Lung (tissue), 11 donors: ENCODE measurements at regions not wholly inside any gene's neighbourhood (a gene's known extent, or its start where the extent isn't known, plus 50 kb on each side); places are given as distances from the start of the nearest gene placed in this dataset.
"Not testable (repeated sequence)": the region's sequence is repeated elsewhere in the genome, so short reads cannot be mapped to it uniquely, and the experiment has no call there.

Experiments used
- ATAC-seq: fragments of 200-7000 bp; cut with Tn5 transposase; one replicate; pipeline ENCODE4 v1.9.1; 2020; ENCODE audit warnings: moderate number of reproducible peaks; ENCODE audit not compliant: insufficient read depth, low FRiP score
- DNase-seq, 3 donors: peaks; one replicate each; pipeline ENCODE4 v3.0.0-alpha.2; 2013 to 2017
- H3K27ac ChIP-seq, 2 donors: one replicate each; pipeline ENCODE4 v1.5.1; 2013; ENCODE audit warnings: mild to moderate bottlenecking in 2 of 2, moderate library complexity in 2 of 2, control low read depth in 1 of 2, inconsistent platforms in 1 of 2, low read depth in 1 of 2, low read length in 1 of 2
- H3K27me3 ChIP-seq, 3 donors: one replicate each; pipeline ENCODE4 v1.5.1; 2013; ENCODE audit warnings: low read length in 2 of 3; ENCODE audit not compliant: control insufficient read depth in 3 of 3, insufficient read depth in 3 of 3
- H3K36me3 ChIP-seq, 4 donors: one replicate each; pipeline ENCODE4 v1.5.1; 2013; ENCODE audit warnings: low read length in 4 of 4, mild to moderate bottlenecking in 1 of 4, moderate library complexity in 1 of 4; ENCODE audit not compliant: control insufficient read depth in 4 of 4, insufficient read depth in 4 of 4
- H3K4me1 ChIP-seq, 5 donors: one replicate each; pipeline ENCODE4 v1.5.1; 2013; ENCODE audit warnings: low read length in 5 of 5, mild to moderate bottlenecking in 2 of 5, moderate library complexity in 1 of 5; ENCODE audit not compliant: control insufficient read depth in 5 of 5, insufficient read depth in 5 of 5
- H3K4me3 ChIP-seq: one replicate; pipeline ENCODE4 v1.5.1; 2013; ENCODE audit warnings: mild to moderate bottlenecking, control low read depth, moderate library complexity
- H3K9ac ChIP-seq, 2 donors: one replicate each; pipeline ENCODE4 v1.5.1; 2013; ENCODE audit warnings: low read length in 2 of 2, control low read depth in 1 of 2; ENCODE audit not compliant: insufficient read depth in 1 of 2
- H3K9me3 ChIP-seq, 4 donors: one replicate each; pipeline ENCODE4 v1.5.1; 2013; ENCODE audit warnings: low read length in 3 of 4, mild to moderate bottlenecking in 1 of 4, moderate library complexity in 1 of 4; ENCODE audit not compliant: control insufficient read depth in 4 of 4, insufficient read depth in 3 of 4
- WGBS, 2 donors: extraction: QIAGEN DNeasy Blood & Tissue Kit; methylation state at CpG; one replicate each; pipeline ENCODE4 v1.1.7; 2013; 5-methylcytosine and 5-hydroxymethylcytosine counted together
- TF ChIP-seq, protein P1 (sequence below): IDR thresholded peaks from 2 replicates; pipeline ENCODE4 v1.5.1; 2012; ENCODE audit warnings: mild to moderate bottlenecking; ENCODE audit errors: control extremely low read depth, extremely low read depth
- donor health status: control.
- donor health status: control.
- donor health status: Bipolar disorder and iron deficiency.
- donor health status: healthy.
- donor health status: DM: yes; HTN: yes; CAD: no.

DNA sequence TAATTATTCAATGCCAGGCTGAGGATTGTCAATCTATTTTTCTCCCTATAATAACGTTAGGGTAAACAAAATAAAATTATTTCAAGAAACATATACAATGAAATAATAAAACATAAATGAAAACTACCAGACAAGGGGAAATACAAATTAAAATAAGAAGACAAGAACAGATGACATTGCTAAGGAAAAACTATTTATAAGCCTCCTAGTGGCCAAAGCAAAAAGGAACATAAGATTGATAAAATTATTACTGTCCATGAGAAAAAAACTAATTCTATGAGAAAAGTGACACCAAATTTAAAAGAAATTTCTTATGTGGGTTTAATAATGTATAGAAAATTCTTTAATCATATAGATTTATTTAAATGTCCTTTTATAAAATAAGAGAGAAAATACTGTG, 294.7 kb downstream of the TTC6 start:
- ATAC-seq (no peak), DNase-seq (no peak)
- H3K27ac ChIP-seq = no peak overlapping the region
- H3K27me3 ChIP-seq = no peaks in the 10 kb centered on the region
- H3K36me3 ChIP-seq = no peaks in the 10 kb centered on the region
- H3K9ac ChIP-seq = no peak overlapping the region
- H3K9me3 ChIP-seq = peaks cover 0 to 5% (median 0%) of the 10 kb centered on the region in 4 donors
- no peak overlapping the region for H3K4me3 ChIP-seq
- WGBS, 2 donors = 63 to 70% methylated on average over 1 of the region's 1 CpG
- peaks cover 0 to 10% (median 0%) of the 10 kb centered on the region in 5 donors for H3K4me1 ChIP-seq
- TF ChIP-seq, protein P1, sequence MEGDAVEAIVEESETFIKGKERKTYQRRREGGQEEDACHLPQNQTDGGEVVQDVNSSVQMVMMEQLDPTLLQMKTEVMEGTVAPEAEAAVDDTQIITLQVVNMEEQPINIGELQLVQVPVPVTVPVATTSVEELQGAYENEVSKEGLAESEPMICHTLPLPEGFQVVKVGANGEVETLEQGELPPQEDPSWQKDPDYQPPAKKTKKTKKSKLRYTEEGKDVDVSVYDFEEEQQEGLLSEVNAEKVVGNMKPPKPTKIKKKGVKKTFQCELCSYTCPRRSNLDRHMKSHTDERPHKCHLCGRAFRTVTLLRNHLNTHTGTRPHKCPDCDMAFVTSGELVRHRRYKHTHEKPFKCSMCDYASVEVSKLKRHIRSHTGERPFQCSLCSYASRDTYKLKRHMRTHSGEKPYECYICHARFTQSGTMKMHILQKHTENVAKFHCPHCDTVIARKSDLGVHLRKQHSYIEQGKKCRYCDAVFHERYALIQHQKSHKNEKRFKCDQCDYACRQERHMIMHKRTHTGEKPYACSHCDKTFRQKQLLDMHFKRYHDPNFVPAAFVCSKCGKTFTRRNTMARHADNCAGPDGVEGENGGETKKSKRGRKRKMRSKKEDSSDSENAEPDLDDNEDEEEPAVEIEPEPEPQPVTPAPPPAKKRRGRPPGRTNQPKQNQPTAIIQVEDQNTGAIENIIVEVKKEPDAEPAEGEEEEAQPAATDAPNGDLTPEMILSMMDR = no peak

DNA sequence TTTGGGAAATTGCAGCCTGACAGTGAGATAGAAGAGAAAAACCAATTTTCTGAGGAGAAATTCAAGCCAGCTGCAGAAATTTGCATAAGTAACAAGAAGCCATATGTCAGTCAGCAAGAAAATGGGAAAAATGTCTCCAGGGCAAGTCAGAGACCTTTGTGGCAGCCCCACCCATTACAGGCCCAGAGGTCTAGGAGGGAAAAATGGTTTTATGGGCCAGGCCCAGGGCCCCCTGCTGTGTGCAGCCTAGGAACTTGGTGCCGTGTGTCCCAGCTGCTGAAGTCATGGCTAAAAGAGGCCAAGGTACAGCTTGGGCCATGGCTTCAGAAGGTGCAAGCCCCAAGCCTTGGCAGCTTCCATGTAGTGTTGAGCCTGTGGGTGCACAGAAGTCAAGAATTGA, 296.1 kb downstream of the TTC6 start:
- WGBS, 2 donors = 89 to 94% methylated on average over 1 of the region's 1 CpG
- H3K27ac ChIP-seq, ATAC-seq, H3K9ac ChIP-seq, H3K9me3 ChIP-seq, H3K27me3 ChIP-seq, DNase-seq, H3K36me3 ChIP-seq, H3K4me3 ChIP-seq: not testable (repeated sequence)
- peaks cover 0 to 10% (median 0%) of the 10 kb centered on the region in 5 donors for H3K4me1 ChIP-seq

DNA sequence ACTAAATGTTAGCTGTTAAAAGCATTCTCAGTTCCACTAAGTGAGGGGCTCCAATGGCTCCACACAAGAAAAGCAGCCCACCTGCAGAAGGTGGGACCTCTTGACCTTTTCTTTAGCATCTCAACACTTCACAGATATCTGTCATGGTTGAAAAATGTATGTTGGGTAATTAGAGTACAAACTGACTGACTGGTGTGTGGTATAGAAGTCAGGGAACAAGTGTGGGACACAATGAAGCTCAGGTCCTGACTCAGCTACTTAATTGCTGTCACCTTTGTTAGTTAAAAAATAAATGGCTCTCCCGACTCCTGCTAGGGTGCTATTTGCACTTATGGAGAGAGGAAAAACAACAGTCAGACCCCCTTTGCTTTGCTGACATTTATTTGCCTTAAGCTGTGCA, 299.0 kb downstream of the TTC6 start:
- no peak for DNase-seq
- peaks cover 0 to 4% (median 0%) of the 10 kb centered on the region in 5 donors for H3K4me1 ChIP-seq
- ATAC-seq = no peak
- H3K27ac ChIP-seq = no peak overlapping the region
- H3K4me3 ChIP-seq = no peak overlapping the region
- H3K9ac ChIP-seq = no peak overlapping the region
- TF ChIP-seq, protein P1 = no peak
- H3K36me3 ChIP-seq = no peaks in the 10 kb centered on the region
- WGBS, 2 donors = 56 to 63% methylated on average over 1 of the region's 1 CpG
- peaks cover 0 to 5% (median 0%) of the 10 kb centered on the region in 4 donors for H3K9me3 ChIP-seq
- H3K27me3 ChIP-seq = no peaks in the 10 kb centered on the region

DNA sequence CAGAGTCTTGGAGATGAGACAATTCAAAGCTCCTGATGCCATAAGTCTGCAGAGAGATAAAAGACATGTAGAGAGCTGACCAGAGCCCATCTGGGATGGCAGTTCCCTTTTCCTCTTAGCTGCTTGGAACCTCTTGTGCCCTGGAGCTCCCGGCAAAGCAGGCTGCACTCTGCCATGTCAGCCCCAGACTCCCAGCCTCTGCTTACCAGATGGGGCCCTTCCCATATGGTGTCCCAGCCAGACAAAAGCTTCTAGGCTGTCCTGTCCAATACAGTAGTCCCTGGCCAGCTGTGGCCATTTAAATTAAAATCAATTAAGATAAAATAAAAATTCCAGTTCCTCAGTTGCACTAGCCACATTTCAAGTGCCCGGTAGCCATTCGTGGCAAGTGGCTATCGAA, 303.9 kb downstream of the TTC6 start:
- H3K4me3 ChIP-seq = no peak overlapping the region
- DNase-seq (no peak), ATAC-seq (no peak)
- WGBS, 2 donors = 92 to 97% methylated on average over 4 of the region's 4 CpGs
- H3K27me3 ChIP-seq = no peaks in the 10 kb centered on the region
- no peaks in the 10 kb centered on the region for H3K9me3 ChIP-seq
- H3K36me3 ChIP-seq = no peaks in the 10 kb centered on the region
- H3K4me1 ChIP-seq = peaks cover 0 to 16% (median 0%) of the 10 kb centered on the region in 5 donors
- no peak overlapping the region for H3K27ac ChIP-seq
- TF ChIP-seq, protein P1 = no peak
- H3K9ac ChIP-seq = no peak overlapping the region
